ENCODE measurements at regions not wholly inside any gene's neighbourhood (a gene's known extent, or its start where the extent isn't known, plus 50 kb on each side); places are given as distances from the start of the nearest gene placed in this dataset.

GRCh38 chr22:27637604-27638003, 164.0 kb downstream of the MN1 start:
- TF ChIP-seq CTCF (IDR thresholded peaks at IDR 0.05) (no peak), POLR2A (IDR thresholded peaks at IDR 0.05) (no peak)

Data from Peyer's patch (tissue), 4 donors.